ENCODE measurements at regions not wholly inside any gene's neighbourhood (a gene's known extent, or its start where the extent isn't known, plus 50 kb on each side); places are given as distances from the start of the nearest gene placed in this dataset.
"Not testable (repeated sequence)": the region's sequence is repeated elsewhere in the genome, so short reads cannot be mapped to it uniquely, and the experiment has no call there.

DNA sequence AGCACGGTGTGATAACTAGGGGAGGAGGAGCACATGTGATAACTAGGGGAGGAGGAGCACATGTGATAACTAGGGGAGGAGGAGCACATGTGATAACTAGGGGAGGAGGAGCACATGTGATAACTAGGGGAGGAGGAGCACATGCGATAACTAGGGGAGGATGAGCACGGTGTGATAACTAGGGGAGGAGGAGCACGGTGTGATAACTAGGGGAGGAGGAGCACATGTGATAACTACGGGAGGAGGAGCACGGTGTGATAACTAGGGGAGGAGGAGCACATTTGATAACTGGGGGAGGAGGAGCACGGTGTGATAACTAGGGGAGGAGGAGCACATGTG lies 85.7 kb downstream of the DACT2 start:
- TF ChIP-seq POLR2AphosphoS5, POLR2A (IDR thresholded peaks at IDR 0.05; ENCODE audit: low read depth, low read length): not testable (repeated sequence)
